ENCODE measurements at regions not wholly inside any gene's neighbourhood (a gene's known extent, or its start where the extent isn't known, plus 50 kb on each side); places are given as distances from the start of the nearest gene placed in this dataset.

DNA sequence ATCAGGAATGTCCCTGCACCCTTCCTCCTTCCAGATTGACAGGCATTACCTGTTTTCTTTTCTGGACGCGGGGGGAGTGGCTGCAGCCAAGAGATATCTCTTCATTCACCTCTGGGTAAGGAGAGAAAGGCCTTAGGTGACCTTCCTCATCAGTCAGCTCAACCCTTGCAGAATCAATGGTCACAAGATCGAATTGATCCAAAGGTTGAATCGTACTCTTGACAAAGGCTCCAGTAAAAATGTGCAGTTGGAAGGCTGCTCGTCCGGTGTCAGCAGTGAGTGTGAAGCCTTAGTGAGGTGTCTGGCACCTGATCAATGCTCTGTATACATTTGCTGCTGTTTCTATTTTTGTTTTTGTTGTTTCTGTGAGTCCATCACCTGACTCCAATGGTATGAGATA is 282.6 kb upstream of the AJAP1 start:
- no peaks in the 10 kb centered on the region for H3K9me3 Mint-ChIP-seq

DNA sequence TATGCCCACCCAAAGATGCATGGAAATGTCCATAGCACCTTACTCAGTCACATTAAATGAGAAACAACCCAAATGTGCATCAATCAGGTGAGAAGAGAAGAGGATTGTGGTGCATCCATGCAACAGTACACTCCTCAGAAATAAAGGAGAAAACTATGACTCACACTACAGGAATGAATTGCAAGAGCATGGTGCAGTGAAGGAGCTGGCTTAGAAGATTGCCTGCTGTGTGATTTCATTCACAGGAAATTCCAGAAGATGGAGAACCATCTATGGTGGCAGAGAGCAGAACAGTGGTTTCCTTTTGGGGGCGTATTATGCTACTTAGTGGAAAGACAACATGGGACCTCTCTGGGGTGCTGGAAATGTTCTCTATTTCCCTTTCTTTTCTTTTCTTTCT is 278.6 kb upstream of the AJAP1 start:
- Mint-ChIP-seq H3K27me3 (peaks cover 3% of the 10 kb centered on the region), H3K4me1 (ENCODE audit: low read depth) (peaks cover 10% of the 10 kb centered on the region), H3K4me3 (no peak overlapping the region), H3K27ac (no peak overlapping the region), H3K9me3 (peaks cover 3% of the 10 kb centered on the region), H3K36me3 (ENCODE audit: low read depth) (no peaks in the 10 kb centered on the region)

More for the DNA sequence above, 282.6 kb upstream of the AJAP1 start:
- H3K4me1 Mint-ChIP-seq (ENCODE audit: low read depth) = no peaks in the 10 kb centered on the region
- H3K27me3 Mint-ChIP-seq = peaks cover 3% of the 10 kb centered on the region
- H3K27ac Mint-ChIP-seq = no peak overlapping the region
- H3K36me3 Mint-ChIP-seq (ENCODE audit: low read depth) = no peaks in the 10 kb centered on the region
- no peak overlapping the region for H3K4me3 Mint-ChIP-seq

DNA sequence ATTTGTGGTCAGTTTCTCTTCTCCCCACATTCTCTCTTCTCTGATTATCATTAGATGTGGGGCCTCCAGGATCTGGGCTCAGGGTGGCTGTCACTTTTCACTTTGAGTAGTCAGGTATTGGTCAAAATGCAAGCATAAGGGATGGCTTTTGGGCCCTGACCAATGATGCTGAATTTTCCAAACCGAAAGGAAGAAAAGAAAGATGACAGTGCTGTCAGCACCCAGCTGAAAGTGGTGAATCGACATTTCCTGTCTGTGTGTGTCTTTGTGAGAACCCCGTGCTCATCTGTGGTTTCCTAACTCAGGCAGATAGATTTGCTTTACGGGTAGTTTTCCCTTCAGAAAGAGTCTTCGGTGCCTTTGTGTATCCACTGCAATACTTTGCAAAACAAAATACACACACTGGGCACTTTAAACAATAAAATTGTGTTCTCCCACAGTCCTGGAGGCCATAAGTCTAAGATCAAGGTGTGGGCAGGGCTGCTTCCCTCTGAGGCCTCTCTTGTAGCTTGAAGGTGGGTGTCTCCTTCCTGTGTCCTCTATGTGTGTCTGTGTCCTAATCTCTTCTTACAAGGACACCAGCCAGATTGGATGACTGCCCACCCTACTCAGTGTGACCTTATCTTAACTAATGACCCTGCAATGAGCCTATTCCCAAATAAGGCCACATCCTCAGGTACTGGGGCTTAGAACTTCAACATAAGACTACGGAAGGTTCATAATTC is 274.8 kb upstream of the AJAP1 start:
- Mint-ChIP-seq H3K9me3 (peaks cover 22% of the 10 kb centered on the region), H3K27ac (peak overlapping the region; percentile 1), H3K36me3 (ENCODE audit: low read depth) (no peaks in the 10 kb centered on the region), H3K27me3 (peaks cover 3% of the 10 kb centered on the region), H3K4me1 (ENCODE audit: low read depth) (peaks cover 10% of the 10 kb centered on the region), H3K4me3 (no peak overlapping the region)

DNA sequence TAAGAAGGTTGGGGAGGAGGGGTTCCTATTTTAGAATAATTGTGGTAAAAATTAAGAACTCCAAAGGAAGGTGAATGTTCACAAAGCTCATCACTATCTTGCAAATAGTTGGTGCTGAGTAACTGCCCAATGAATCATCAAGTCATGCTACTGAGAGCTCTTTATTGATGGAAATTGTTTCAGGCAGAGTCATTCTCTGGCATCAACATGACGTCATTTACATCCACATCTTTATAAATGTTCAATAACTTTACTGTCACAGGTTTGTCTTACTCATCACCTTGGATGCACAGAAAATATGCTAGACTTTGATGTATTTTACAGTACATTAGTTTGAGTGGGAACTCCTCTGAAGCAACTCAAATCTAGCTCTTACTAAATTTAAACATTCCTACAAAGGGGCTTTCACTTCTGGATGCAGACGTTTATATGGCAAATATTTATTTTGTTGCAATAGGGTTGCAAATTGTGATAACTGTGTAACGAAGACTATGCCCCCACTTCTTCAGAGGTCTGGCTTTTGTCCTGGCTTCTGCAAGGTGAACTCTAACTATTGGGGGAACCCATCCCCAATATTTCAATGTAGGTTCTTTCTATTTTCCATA is 273.7 kb upstream of the AJAP1 start:
- H3K9me3 Mint-ChIP-seq = peaks cover 23% of the 10 kb centered on the region
- H3K4me3 Mint-ChIP-seq = no peak overlapping the region
- H3K4me1 Mint-ChIP-seq (ENCODE audit: low read depth) = peaks cover 10% of the 10 kb centered on the region
- H3K27me3 Mint-ChIP-seq = peaks cover 3% of the 10 kb centered on the region
- no peaks in the 10 kb centered on the region for H3K36me3 Mint-ChIP-seq (ENCODE audit: low read depth)
- H3K27ac Mint-ChIP-seq = no peak overlapping the region

DNA sequence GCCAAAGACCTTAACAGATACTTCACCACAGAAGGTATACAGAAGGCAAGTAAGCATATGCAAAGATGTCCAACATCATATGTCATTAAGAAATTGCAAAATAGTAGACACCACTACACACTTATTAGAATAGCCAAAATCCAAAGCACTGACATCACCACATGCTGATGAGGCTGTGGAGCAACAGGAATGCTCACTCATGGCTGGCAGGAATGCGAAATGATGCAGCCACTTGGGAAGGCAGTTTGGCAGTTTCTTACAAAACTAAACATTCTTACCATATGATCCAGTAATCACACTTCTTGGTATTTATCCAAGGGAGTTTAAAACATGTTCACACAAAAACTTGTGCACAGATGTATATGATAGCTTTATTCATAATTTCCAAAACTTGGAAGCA is 261.2 kb upstream of the AJAP1 start:
- Mint-ChIP-seq H3K4me1 (ENCODE audit: low read depth) (no peaks in the 10 kb centered on the region), H3K9me3 (peaks cover 26% of the 10 kb centered on the region), H3K4me3 (no peak overlapping the region), H3K27me3 (peaks cover 3% of the 10 kb centered on the region), H3K27ac (no peak overlapping the region), H3K36me3 (ENCODE audit: low read depth) (no peaks in the 10 kb centered on the region)

DNA sequence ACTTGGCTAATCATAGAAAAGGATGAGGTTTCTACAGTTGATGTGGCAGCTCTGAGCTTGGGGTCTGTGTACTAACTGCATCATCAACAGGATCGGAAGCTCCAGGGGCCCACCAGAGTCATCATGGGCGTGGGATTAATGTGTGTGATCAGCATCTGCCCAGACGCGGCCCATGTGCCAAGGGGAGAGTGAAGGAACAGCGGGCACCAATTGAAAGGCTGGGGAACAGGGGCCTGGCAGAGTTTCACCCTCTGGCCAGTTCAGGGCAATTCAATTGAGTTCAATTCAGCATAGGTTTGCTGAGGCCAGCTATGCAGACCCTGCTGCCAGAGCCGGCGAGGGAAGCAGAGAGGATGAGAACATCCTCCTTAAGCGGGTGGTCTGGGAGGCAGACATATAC is 260.0 kb upstream of the AJAP1 start:
- Mint-ChIP-seq H3K36me3 (ENCODE audit: low read depth) (no peaks in the 10 kb centered on the region), H3K27ac (no peak overlapping the region), H3K4me1 (ENCODE audit: low read depth) (no peaks in the 10 kb centered on the region), H3K27me3 (peaks cover 2% of the 10 kb centered on the region), H3K4me3 (no peak overlapping the region), H3K9me3 (peaks cover 19% of the 10 kb centered on the region)

DNA sequence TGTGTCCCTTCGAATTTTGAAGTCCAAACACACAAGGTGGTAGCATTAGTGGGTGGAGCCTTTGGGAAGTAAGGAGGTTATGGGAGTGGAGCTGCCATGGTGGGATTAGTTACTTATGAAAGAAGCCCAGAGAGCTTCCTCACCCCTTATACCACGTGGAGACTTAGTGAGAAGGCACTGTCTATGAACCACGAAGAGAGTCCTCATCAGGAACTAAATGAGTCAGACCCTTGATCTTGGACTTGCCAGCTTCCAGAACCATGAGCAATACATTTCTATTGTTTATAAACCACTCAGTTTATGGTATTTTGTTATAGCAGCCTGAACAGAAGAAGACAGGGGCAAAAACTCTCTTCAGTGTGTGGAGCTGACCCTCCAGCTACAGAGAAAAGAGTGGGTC is 259.3 kb upstream of the AJAP1 start:
- Mint-ChIP-seq H3K27me3 (no peaks in the 10 kb centered on the region), H3K36me3 (ENCODE audit: low read depth) (no peaks in the 10 kb centered on the region), H3K9me3 (peaks cover 16% of the 10 kb centered on the region), H3K4me3 (no peak overlapping the region), H3K27ac (no peak overlapping the region), H3K4me1 (ENCODE audit: low read depth) (no peaks in the 10 kb centered on the region)

DNA sequence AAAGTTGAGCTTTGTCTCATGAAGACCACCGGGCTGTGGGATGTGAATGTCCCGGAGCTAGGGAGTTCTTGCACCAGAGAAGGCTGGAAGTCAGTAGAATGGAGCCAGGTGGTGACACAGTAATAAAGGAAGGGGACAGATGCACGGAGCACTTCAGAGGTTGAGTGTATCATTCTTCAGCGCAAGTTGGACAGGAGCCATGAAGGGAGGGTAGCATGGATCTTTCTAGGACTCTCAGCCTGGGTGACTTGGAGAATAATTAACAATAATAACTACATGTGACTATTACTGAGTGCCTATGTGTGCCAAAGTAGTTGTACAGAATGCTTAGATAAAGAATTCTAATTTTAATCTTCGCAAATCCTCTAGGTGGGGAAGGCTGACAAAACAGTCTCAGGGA is 258.7 kb upstream of the AJAP1 start:
- Mint-ChIP-seq H3K4me3 (no peak overlapping the region), H3K27me3 (no peaks in the 10 kb centered on the region), H3K27ac (no peak overlapping the region), H3K9me3 (peaks cover 16% of the 10 kb centered on the region), H3K36me3 (ENCODE audit: low read depth) (no peaks in the 10 kb centered on the region), H3K4me1 (ENCODE audit: low read depth) (no peaks in the 10 kb centered on the region)

DNA sequence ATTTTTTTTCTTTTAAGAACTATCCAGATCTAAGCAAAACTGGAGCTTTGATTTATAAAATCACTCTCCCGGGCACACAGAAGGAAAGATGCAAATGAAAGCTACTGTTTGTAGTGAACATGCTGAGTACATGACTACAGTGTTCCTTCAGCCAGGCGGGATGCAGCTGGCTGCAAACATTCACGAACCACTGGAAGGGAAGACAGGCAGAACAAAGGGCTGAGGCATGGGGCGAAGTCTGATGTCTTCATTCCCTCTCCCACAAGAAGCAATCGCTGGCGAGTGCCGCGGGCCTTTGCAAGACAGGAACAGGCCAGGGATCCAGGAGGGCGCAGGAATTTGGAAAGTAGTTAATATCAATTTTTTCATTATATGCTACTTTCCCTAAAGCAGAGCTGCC is 257.9 kb upstream of the AJAP1 start:
- Mint-ChIP-seq H3K4me1 (ENCODE audit: low read depth) (no peaks in the 10 kb centered on the region), H3K4me3 (no peak overlapping the region), H3K27ac (no peak overlapping the region), H3K27me3 (no peaks in the 10 kb centered on the region), H3K9me3 (peaks cover 16% of the 10 kb centered on the region), H3K36me3 (ENCODE audit: low read depth) (no peaks in the 10 kb centered on the region)

DNA sequence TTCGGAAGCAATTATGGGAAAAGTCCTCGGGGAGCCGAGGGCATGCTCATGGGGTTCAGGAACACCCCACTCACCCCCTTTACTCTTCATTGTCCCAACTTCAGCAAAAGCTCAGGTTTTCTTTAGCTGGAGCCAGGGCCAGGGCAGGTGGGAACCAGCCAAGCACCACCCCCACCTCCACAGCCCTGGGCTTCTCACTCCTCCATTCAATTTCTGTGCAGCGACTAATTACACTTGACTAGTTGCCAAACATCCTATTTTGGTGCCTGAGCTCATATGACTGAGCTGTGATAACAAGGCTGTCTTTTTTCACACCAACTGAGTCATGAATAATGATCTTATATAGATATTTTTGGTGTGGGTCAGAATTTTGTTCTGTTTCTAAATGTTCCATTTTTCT is 257.2 kb upstream of the AJAP1 start:
- Mint-ChIP-seq H3K36me3 (ENCODE audit: low read depth) (no peaks in the 10 kb centered on the region), H3K4me3 (no peak overlapping the region), H3K9me3 (peaks cover 15% of the 10 kb centered on the region), H3K27ac (no peak overlapping the region), H3K4me1 (ENCODE audit: low read depth) (no peaks in the 10 kb centered on the region), H3K27me3 (no peaks in the 10 kb centered on the region)

DNA sequence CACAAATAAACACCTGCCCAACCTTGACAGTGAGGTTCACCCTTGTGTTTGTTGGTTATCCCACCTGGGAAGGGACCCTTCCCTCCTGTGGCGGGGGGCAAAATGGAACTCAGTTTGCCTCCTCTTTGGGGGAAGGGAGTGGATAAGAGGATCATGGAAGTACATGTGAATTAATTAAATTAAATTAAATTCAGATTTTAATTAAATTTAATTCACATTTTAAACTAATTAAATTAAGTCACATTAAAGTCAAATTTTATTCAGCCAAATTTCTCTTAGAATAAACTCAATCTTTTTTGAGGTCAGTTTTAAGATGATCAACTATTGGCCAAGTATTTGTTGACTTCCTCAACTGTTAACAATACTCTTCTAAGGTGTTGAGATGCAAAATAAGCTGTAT is 252.4 kb upstream of the AJAP1 start:
- Mint-ChIP-seq H3K27me3 (no peaks in the 10 kb centered on the region), H3K36me3 (ENCODE audit: low read depth) (no peaks in the 10 kb centered on the region), H3K27ac (no peak overlapping the region), H3K9me3 (no peaks in the 10 kb centered on the region), H3K4me3 (no peak overlapping the region), H3K4me1 (ENCODE audit: low read depth) (no peaks in the 10 kb centered on the region)

DNA sequence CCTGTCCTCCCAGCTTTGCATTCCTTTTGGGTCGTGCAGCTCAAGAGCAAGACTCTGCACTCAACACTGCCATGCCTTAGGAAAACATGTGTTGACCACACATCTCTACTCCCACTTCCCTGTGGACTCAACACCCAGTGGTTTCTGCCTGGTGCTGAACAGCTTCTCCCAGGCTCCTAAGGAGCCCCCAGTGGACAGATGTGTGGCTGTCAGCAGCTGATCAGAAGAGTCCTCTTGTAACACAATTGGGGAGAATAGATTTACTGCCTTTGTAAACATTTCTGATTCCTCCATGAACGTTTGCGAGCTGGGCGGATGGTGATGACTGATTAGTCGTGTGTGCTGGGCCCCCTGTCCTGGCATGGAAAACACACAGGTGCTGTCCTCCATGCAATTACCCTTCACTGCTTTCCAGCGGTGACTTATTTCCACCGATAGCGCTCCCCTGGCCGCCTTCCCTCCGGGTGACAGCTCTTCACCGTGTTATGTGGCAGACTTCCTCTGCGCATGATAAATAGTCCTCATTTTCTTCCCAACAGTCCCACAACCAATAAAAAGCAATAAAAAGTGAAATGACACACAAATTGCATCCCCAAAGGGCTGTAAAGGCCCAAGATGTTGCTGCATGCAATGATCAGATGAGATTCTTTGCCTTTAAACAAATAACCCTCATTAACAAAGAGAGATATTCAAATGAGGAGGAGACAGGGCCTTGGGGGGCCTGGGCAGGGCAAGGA is 249.4 kb upstream of the AJAP1 start:
- H3K27me3 Mint-ChIP-seq = no peaks in the 10 kb centered on the region
- no peaks in the 10 kb centered on the region for H3K4me1 Mint-ChIP-seq (ENCODE audit: low read depth)
- H3K9me3 Mint-ChIP-seq = no peaks in the 10 kb centered on the region
- no peak overlapping the region for H3K27ac Mint-ChIP-seq
- no peak overlapping the region for H3K4me3 Mint-ChIP-seq
- H3K36me3 Mint-ChIP-seq (ENCODE audit: low read depth) = no peaks in the 10 kb centered on the region

DNA sequence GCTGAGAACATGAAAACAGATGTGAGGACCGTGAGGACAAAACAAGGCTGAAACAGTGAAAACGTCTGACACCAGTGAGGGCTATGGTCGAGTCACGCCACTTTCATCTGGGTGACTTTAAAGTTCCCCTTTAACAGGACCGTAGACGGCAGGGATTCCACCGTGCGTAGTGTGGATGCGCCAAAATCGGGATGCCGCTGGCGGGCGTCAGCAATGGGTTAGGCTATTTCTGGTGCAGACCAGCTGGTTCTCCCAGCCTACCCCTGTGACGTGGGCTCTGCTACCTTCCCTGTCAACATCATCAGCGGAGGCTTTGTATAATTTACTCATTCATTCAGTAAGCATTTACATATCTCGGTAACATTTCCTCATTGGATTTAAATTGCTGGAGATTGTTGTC is 246.6 kb upstream of the AJAP1 start:
- no peaks in the 10 kb centered on the region for H3K36me3 Mint-ChIP-seq (ENCODE audit: low read depth)

DNA sequence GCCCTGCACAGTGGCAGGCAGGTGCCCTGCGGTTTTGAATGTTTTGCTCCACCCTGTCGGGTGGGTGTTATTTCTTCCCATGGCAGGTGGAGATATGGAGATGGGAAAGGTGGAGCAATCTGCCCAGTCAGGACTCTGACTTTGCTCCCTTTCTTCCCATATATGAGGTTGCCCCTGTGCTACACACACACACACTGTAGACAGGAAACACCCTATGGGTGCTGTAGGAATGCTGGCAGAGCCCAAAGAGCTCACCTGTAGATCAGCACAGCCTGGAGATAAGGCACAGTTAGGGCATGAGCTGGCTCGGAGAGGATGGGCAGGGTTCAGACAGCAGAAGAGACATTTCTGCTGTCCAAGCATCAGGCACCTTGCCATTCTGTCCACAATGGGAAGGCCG is 246.0 kb upstream of the AJAP1 start:
- Mint-ChIP-seq H3K9me3 (no peaks in the 10 kb centered on the region), H3K27me3 (no peaks in the 10 kb centered on the region), H3K4me3 (no peak overlapping the region), H3K4me1 (ENCODE audit: low read depth) (no peaks in the 10 kb centered on the region), H3K27ac (no peak overlapping the region), H3K36me3 (ENCODE audit: low read depth) (no peaks in the 10 kb centered on the region)

More for the DNA sequence above, 246.6 kb upstream of the AJAP1 start:
- H3K4me1 Mint-ChIP-seq (ENCODE audit: low read depth) = no peaks in the 10 kb centered on the region
- H3K27ac Mint-ChIP-seq = no peak overlapping the region
- no peaks in the 10 kb centered on the region for H3K9me3 Mint-ChIP-seq
- no peaks in the 10 kb centered on the region for H3K27me3 Mint-ChIP-seq
- H3K4me3 Mint-ChIP-seq = no peak overlapping the region

DNA sequence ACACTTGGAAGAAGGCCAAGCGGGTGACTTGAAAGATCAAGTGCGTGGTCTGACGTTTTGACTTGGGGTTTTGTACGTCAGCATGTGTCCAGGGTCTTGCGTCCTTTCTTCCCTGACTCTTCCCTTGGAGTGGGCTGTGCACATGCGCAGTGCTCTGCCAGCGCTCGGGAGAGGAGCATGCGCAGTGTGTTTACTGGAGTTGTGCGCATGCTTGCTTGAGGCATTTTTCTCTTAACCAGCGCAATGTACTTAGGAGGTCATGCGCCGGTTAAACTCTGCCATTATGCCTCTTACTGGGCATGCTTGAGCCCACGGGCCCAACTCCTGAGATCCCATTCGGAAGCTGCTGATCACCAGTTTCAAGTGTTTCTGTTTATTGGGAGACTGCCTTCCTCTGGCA is 242.5 kb upstream of the AJAP1 start:
- peaks cover 7% of the 10 kb centered on the region for H3K9me3 Mint-ChIP-seq
- H3K4me1 Mint-ChIP-seq (ENCODE audit: low read depth) = no peaks in the 10 kb centered on the region
- H3K4me3 Mint-ChIP-seq = no peak overlapping the region
- no peaks in the 10 kb centered on the region for H3K36me3 Mint-ChIP-seq (ENCODE audit: low read depth)
- H3K27ac Mint-ChIP-seq = no peak overlapping the region
- H3K27me3 Mint-ChIP-seq = peaks cover 4% of the 10 kb centered on the region
